RPMI8226 (cell line): ENCODE measurements at regions not wholly inside any gene's neighbourhood (a gene's known extent, or its start where the extent isn't known, plus 50 kb on each side); places are given as distances from the start of the nearest gene placed in this dataset.
"Not testable (repeated sequence)": the region's sequence is repeated elsewhere in the genome, so short reads cannot be mapped to it uniquely, and the experiment has no call there.

ENCODE experiments used
- DNase-seq: peaks from one replicate; pipeline ENCODE4 v3.0.0-alpha.2; 2015

- DNase-seq = no peak
Observed at GRCh38 chr15:35697549-35698299, 151.8 kb upstream of the DPH6 start.

- DNase-seq = no peak
Observed at GRCh38 chr15:35698331-35698730, 152.4 kb upstream of the DPH6 start.

GRCh38 chr15:35698966-35699575 lies 153.1 kb upstream of the DPH6 start:
- no peak for DNase-seq

GRCh38 chr15:35700091-35700593 lies 154.2 kb upstream of the DPH6 start:
- not testable (repeated sequence) for DNase-seq

- DNase-seq = no peak
Observed at GRCh38 chr15:35701402-35702046, 155.6 kb upstream of the DPH6 start.

- DNase-seq = no peak
Observed at GRCh38 chr15:35702946-35703495, 157.1 kb upstream of the DPH6 start.

GRCh38 chr15:35705030-35705883 lies 159.3 kb upstream of the DPH6 start:
- no peak for DNase-seq

GRCh38 chr15:35705884-35706585 lies 160.1 kb upstream of the DPH6 start:
- no peak for DNase-seq

- DNase-seq = no peak
Observed at GRCh38 chr15:35712956-35713355, 167.0 kb upstream of the DPH6 start.

GRCh38 chr15:35713733-35714132 lies 167.8 kb upstream of the DPH6 start:
- DNase-seq = no peak

- DNase-seq = no peak
Observed at GRCh38 chr15:35717721-35718120, 171.8 kb upstream of the DPH6 start.

- no peak for DNase-seq
Observed at GRCh38 chr15:35720019-35720418, 174.1 kb upstream of the DPH6 start.

- DNase-seq = no peak
Observed at GRCh38 chr15:35720984-35721383, 175.0 kb upstream of the DPH6 start.

GRCh38 chr15:35721751-35722150 lies 175.8 kb upstream of the DPH6 start:
- no peak for DNase-seq

- no peak for DNase-seq
Observed at GRCh38 chr15:35722501-35722900, 176.5 kb upstream of the DPH6 start.

GRCh38 chr15:35723120-35723847 lies 177.3 kb upstream of the DPH6 start:
- DNase-seq = no peak

GRCh38 chr15:35723852-35724251 lies 177.9 kb upstream of the DPH6 start:
- no peak for DNase-seq

- DNase-seq = no peak
Observed at GRCh38 chr15:35724626-35725025, 178.7 kb upstream of the DPH6 start.

- no peak for DNase-seq
Observed at GRCh38 chr15:35725353-35725752, 179.4 kb upstream of the DPH6 start.

- DNase-seq = no peak
Observed at GRCh38 chr15:35727627-35728026, 181.7 kb upstream of the DPH6 start.

GRCh38 chr15:35728219-35728940 lies 182.4 kb upstream of the DPH6 start:
- DNase-seq = no peak
